Stimulated activated naive B cell treated with anti-CD40 and anti-IgM and Interleukin-4, amounts not matched to agents 10 μg/mL and 1 μg/mL and 100 μg/mL, for 72 hours (primary cell): ENCODE measurements at regions not wholly inside any gene's neighbourhood (a gene's known extent, or its start where the extent isn't known, plus 50 kb on each side); places are given as distances from the start of the nearest gene placed in this dataset.
"Not testable (repeated sequence)": the region's sequence is repeated elsewhere in the genome, so short reads cannot be mapped to it uniquely, and the experiment has no call there.

Experiments used
- ATAC-seq, 2 donors: fragments of 150-1000 bp; cut with Tn5 transposase; replicated peaks; 2 replicates each; pipeline ENCODE4 v1.10.0; 2021; ENCODE audit warnings: moderate library complexity in 1 of 2
- DNase-seq: peaks from one replicate; pipeline ENCODE4 v3.0.0; 2021
- H3K27ac Mint-ChIP-seq: one replicate; pipeline ENCODE4 v1.8.0; 2022; ENCODE audit warnings: mild to moderate bottlenecking, mixed read lengths
- H3K27me3 Mint-ChIP-seq, 2 donors: one replicate each; pipeline ENCODE4 v1.8.0; 2022; ENCODE audit warnings: mixed read lengths in 2 of 2
- H3K36me3 Mint-ChIP-seq, 2 donors: one replicate each; pipeline ENCODE4 v1.8.0; 2022; ENCODE audit warnings: mixed read lengths in 2 of 2, mild to moderate bottlenecking in 1 of 2
- H3K4me1 Mint-ChIP-seq, 2 donors: one replicate each; pipeline ENCODE4 v1.8.0; 2022; ENCODE audit warnings: mixed read lengths in 2 of 2, mild to moderate bottlenecking in 1 of 2
- H3K4me3 Mint-ChIP-seq, 2 donors: one replicate each; pipeline ENCODE4 v1.8.0; 2022; ENCODE audit warnings: mild to moderate bottlenecking in 2 of 2, mixed read lengths in 2 of 2, moderate library complexity in 1 of 2
- H3K9me3 Mint-ChIP-seq, 2 donors: one replicate each; pipeline ENCODE4 v1.8.0; 2022; ENCODE audit warnings: mixed read lengths in 2 of 2, mild to moderate bottlenecking in 1 of 2

DNA sequence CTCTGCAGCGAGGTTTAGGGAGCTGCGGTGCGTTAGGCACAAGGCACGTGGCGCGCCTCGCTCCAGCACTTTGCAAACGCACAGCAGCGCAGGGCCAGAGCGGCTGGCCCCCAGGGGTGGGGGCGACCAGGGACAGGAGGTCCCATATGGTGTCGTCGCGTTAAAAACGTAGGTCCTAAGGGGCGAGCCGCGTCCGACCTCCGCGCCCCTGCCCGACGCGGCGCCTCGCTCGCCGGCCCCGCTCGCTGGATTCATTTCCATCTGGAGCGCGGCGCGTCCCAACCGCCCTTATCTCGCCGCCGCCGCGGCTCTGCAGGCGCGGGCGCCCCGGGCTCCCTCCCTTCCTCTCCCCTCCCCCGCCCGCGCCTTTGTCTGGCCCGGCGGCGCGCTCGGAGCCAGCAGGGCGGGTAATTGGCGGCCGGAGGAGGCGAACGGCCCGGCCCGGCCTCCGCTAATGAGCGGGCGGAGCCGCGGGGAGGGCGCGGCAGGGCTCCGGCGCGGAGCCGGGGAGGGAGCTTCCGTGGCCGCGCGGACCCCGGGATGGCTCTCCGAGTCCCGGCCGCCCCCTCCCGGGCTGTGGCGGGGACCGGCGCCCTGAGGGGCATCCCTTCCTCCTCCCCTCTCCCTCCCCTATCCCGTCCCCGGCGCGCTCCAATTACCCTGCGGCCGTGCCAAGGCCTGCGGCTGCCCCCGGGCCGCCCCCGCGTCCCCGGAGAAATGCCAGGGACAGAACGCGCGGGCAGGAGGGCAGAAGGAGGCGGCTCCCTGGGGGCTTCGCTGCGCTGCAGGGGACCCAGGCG lies 409.0 kb downstream of the BCOR start:
- ATAC-seq (peak; percentile 70 to 76), DNase-seq (peak; percentile 16)
- Mint-ChIP-seq H3K27ac (no peak overlapping the region), H3K36me3 (no peaks in the 10 kb centered on the region), H3K4me1 (peaks cover 0 to 1% of the 10 kb centered on the region in 2 donors), H3K27me3 (peaks cover 34 to 38% of the 10 kb centered on the region in 2 donors), H3K4me3 (peak overlapping the region; percentile 39 to 47), H3K9me3 (no peaks in the 10 kb centered on the region)

DNA sequence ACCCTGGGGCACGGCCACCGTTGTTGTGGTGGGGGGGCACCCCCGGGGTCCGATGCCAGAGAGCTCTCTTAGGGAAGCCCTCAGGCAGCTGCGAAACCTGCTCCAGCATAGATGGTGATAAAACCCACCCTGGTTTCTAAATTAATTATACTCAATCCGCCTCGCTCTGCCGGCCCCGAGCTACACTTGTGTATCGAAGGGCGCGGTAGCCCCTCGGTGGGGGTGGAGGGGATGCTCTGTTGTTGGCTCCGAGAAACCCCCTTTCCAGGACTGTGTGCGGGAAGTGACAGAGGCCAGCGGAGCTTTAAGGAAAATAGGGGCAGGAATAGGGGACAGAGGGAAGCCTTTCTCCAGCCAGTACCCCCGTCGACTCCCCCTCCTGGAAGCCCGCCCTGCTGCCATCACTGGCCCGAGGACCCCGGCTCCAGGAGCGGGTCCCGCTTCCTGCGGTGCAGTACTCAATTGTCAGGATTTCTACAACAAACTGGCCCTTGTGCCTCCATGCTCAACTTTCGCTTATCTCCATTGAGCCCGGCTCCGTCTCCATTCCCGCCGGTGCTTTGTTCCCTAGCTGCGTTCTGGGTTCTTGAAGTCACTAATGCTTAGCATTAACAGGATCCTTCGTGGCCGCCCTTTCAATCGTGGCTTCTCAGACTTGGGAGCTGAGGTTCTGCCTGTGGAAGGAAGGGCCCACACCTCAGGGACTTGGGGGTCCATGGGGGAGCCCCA lies 408.2 kb downstream of the BCOR start:
- Mint-ChIP-seq H3K9me3 (no peaks in the 10 kb centered on the region), H3K4me1 (peaks cover 0 to 1% of the 10 kb centered on the region in 2 donors), H3K36me3 (no peaks in the 10 kb centered on the region), H3K4me3 (peak overlapping the region in 1 of 2 donors; percentile 47), H3K27ac (no peak overlapping the region), H3K27me3 (peaks cover 34 to 43% of the 10 kb centered on the region in 2 donors)
- DNase-seq, result no peak
- ATAC-seq, result peak in 1 of 2 donors; percentile 39

DNA sequence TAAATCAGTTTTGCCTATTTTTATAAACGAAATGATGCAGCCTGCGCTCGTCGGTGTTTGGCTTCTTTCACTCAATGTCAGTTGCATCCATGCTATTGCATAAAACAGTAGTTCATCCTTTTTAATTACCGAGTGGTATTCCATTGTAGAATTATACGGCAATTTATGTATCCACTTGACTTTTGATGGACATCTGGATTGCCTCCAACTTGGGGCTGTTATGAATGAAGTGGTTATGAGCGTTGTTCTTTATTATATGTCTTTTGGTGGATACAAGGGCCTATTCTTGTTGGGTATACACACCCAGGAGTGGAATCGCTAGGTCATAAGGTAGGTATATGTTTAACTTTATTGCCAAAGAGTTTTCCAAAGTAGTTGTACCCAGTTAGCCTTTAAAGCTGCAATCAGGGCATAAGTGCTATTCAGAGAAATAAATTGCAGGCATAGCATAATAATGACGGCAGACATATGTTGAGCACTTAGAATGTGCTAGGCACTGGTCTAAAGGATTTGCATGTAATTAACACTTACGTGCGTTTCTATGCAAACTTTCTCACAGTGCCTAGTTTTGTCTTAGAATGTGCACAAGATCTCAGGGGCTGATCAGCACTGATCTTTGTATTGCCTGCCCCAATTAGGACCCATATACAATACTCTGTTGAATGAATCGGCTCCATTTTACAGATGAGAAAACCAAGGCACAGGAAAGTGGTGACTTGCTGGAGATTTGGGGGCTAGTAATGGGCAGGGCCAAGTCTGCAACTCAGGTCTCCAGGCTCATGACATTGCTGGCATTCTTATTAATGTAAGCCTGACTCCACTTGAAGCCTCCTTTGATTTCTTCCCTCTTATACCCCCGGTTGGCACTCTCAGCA lies 407.0 kb downstream of the BCOR start:
- no peak for DNase-seq
- no peak overlapping the region for H3K4me3 Mint-ChIP-seq
- H3K36me3 Mint-ChIP-seq, result no peaks in the 10 kb centered on the region
- peaks cover 3 to 4% of the 10 kb centered on the region in 2 donors for H3K9me3 Mint-ChIP-seq
- peaks cover 37 to 38% of the 10 kb centered on the region in 2 donors for H3K27me3 Mint-ChIP-seq
- no peak overlapping the region for H3K27ac Mint-ChIP-seq
- H3K4me1 Mint-ChIP-seq, result peaks cover 0 to 1% of the 10 kb centered on the region in 2 donors
- ATAC-seq, result no peak

DNA sequence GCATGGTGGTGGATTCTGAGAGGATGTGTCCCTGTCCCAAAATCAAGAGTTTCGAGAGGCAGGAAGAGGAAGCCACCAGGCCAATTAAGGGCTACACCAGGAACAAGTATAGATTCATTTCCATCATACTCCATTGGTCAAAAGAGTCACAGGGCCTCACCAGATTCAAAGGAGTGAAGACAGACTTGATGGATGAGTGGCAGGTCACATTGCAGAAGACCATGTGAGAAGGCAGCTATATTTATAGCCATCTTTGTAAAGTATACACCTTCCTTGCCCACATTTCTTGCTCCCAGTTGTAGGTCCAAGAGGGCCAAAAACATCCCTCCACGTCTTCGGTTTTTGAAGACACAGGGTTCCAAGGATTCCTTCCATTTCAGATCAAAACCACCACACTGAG lies 406.0 kb downstream of the BCOR start:
- peaks cover 5% of the 10 kb centered on the region in 2 donors for H3K9me3 Mint-ChIP-seq
- peaks cover 28 to 29% of the 10 kb centered on the region in 2 donors for H3K27me3 Mint-ChIP-seq
- no peak overlapping the region for H3K4me3 Mint-ChIP-seq
- ATAC-seq, result no peak
- H3K4me1 Mint-ChIP-seq, result no peaks in the 10 kb centered on the region
- DNase-seq, result no peak
- H3K36me3 Mint-ChIP-seq, result no peaks in the 10 kb centered on the region
- H3K27ac Mint-ChIP-seq, result no peak overlapping the region

DNA sequence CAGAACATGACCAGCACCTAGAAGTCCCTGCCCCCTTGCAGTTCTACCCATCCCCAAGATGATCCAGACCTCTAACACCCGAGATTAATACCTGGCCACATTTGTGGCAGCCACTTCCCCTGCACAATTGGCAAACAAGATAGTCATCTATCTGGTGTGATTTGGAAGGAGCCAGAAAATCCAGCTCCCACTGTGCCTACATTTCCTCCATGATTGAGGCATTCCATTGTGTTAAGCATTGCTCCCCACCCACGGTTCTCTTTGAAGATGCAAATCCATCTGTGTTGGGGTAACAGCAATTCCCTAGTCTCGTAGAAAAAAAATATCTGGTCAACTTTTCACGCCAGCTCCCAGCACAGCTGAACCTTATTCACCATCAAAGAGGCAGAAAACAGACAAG lies 405.0 kb downstream of the BCOR start:
- no peak for DNase-seq
- Mint-ChIP-seq H3K27ac (no peak overlapping the region), H3K27me3 (peaks cover 27% of the 10 kb centered on the region in 2 donors), H3K9me3 (peaks cover 5 to 9% of the 10 kb centered on the region in 2 donors), H3K4me1 (no peaks in the 10 kb centered on the region), H3K4me3 (no peak overlapping the region), H3K36me3 (no peaks in the 10 kb centered on the region)
- no peak for ATAC-seq

DNA sequence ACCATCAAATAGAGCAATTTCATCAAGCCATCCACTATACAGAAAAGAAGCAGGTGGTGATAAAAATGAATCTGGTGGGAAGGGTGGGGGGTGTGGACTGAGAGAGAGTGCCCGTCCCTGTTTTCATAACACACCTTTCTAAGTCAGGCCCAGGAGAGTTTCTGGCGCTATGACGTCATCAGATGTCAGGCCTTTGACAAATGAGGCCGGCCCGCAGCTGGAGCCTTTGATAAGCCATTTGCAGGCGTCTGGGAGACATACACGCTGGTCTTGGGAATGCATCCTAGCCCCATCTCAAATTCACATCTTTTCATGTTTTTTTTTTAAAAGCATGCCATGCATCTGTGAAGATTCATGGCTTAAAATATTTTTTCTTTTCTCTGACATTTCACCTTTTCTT lies 404.5 kb downstream of the BCOR start:
- peaks cover 5 to 9% of the 10 kb centered on the region in 2 donors for H3K9me3 Mint-ChIP-seq
- H3K36me3 Mint-ChIP-seq, result no peaks in the 10 kb centered on the region
- ATAC-seq (no peak), DNase-seq (no peak)
- H3K27me3 Mint-ChIP-seq, result peaks cover 27% of the 10 kb centered on the region in 2 donors
- H3K4me1 Mint-ChIP-seq, result no peaks in the 10 kb centered on the region
- no peak overlapping the region for H3K4me3 Mint-ChIP-seq
- no peak overlapping the region for H3K27ac Mint-ChIP-seq

DNA sequence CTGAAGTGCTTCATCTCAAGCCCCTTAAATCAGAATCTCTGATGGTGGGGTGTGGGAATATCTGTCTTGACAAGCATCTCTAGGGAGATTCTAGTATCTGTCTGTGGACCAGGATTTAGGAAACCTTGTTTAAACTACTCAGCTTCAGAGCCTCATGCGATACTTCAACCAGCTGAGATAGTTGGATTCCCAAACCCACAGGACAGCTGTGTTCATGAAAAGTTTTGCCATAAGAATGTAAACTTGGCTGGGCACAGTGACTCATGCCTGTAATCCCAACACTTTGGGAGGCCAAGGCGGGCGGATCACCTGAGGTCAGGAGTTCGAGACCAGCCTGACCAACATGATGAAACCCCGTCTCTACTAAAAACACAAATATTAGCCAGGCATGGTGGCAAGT lies 395.1 kb downstream of the BCOR start:
- H3K4me3 Mint-ChIP-seq, H3K27ac Mint-ChIP-seq, H3K36me3 Mint-ChIP-seq, H3K4me1 Mint-ChIP-seq, ATAC-seq, H3K9me3 Mint-ChIP-seq, DNase-seq: not testable (repeated sequence)
- H3K27me3 Mint-ChIP-seq, result peaks cover 0 to 16% of the 10 kb centered on the region in 2 donors

DNA sequence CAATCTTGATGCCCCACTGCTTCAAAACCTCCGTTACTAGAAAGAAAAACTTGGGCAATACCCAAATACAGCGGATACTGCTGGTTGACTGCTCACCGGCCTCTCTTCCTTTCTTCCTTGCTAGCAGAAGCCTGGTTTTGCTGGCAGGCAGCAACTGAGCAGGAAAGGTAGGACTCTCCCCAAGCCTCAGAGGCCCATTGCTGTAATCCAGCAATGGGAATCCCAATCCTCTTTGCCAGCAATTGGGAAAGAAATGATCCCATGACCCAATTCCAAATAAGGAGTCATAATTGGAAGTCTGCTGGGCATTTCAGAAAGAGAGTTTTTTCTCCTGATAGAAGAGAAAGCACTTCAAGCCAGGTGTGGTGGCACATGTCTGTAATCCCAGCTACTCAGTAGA lies 394.5 kb downstream of the BCOR start:
- no peaks in the 10 kb centered on the region for H3K4me1 Mint-ChIP-seq
- H3K9me3 Mint-ChIP-seq, result peaks cover 0 to 1% of the 10 kb centered on the region in 2 donors
- no peak overlapping the region for H3K27ac Mint-ChIP-seq
- no peak for DNase-seq
- H3K27me3 Mint-ChIP-seq, result peaks cover 0 to 16% of the 10 kb centered on the region in 2 donors
- H3K36me3 Mint-ChIP-seq, result no peaks in the 10 kb centered on the region
- no peak for ATAC-seq
- no peak overlapping the region for H3K4me3 Mint-ChIP-seq

- no peak for ATAC-seq
- Mint-ChIP-seq H3K27me3 (peaks cover 0 to 14% of the 10 kb centered on the region in 2 donors), H3K4me1 (no peaks in the 10 kb centered on the region), H3K27ac (no peak overlapping the region), H3K4me3 (no peak overlapping the region), H3K9me3 (no peaks in the 10 kb centered on the region), H3K36me3 (no peaks in the 10 kb centered on the region)
- DNase-seq, result no peak
Measured at GRCh38 chrX:39704590-39704989, 393.2 kb downstream of the BCOR start.

DNA sequence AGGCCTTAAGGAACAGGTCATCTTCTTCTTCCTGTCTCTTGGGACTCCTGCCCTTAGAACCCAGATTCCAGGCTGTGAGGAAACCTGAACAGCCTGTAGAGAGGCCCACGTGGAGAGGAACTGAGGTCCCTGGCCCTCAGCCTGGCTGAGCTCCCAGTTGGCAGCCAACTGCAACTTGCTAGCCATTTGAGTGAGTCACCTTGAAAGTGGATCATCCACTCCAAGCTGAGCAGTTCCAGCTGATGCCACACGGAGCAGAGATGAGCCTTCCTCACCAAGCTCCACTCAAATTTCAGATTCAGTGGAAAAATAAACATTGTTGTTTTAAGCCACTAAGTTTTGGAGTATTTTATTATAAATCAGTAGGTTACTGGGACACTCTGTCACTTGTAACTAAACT lies 392.5 kb downstream of the BCOR start:
- Mint-ChIP-seq H3K27me3 (peaks cover 0 to 8% of the 10 kb centered on the region in 2 donors), H3K4me1 (no peaks in the 10 kb centered on the region), H3K4me3 (no peak overlapping the region), H3K9me3 (no peaks in the 10 kb centered on the region), H3K27ac (no peak overlapping the region), H3K36me3 (no peaks in the 10 kb centered on the region)
- no peak for DNase-seq
- peak in 1 of 2 donors; percentile 56 for ATAC-seq

GRCh38 chrX:39709364-39709763 lies 388.4 kb downstream of the BCOR start:
- ATAC-seq (no peak), DNase-seq (no peak)
- Mint-ChIP-seq H3K9me3 (no peaks in the 10 kb centered on the region), H3K36me3 (no peaks in the 10 kb centered on the region), H3K27ac (no peak overlapping the region), H3K4me1 (no peaks in the 10 kb centered on the region), H3K4me3 (no peak overlapping the region), H3K27me3 (peaks cover 0 to 7% of the 10 kb centered on the region in 2 donors)

DNA sequence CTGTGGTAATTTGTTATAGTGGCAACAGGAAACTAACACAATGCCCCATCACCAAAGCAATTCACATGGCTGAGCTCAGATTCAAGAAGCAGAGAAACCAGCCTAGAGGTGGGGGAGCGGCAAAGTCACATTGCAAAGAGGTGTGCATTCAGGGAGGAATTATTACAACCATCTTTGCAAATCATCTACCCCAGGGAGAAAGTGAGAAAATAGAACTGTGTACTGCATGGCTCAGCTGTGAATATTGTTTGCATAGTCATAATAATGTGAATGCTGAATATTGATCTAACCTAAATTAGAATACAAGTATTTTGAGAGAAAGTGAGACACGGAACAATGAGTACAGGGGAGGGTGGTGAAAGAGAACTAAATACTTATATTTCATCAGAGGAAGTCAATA lies 387.9 kb downstream of the BCOR start:
- H3K4me3 Mint-ChIP-seq, result no peak overlapping the region
- no peaks in the 10 kb centered on the region for H3K36me3 Mint-ChIP-seq
- no peaks in the 10 kb centered on the region for H3K4me1 Mint-ChIP-seq
- DNase-seq (no peak), ATAC-seq (no peak)
- no peak overlapping the region for H3K27ac Mint-ChIP-seq
- peaks cover 0 to 7% of the 10 kb centered on the region in 2 donors for H3K27me3 Mint-ChIP-seq
- no peaks in the 10 kb centered on the region for H3K9me3 Mint-ChIP-seq

DNA sequence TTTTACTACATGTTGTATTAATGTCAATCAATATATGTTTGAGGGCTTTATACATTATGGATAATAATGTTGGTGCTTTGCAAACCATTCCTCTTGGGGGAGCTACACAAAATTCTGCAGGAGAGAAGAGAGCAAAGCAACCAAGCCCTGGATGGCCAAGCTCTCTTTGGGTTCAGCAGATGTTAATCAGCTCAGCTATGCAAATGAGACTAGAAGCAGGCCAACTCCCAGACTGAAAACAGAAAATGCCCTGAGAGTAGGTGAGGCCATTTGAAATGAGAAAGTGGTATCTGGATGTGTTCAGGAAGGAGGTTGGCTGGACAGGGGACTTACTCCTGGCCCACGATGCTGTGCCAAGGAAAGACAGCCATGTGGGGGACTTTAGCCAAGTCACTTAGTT lies 387.0 kb downstream of the BCOR start:
- Mint-ChIP-seq H3K4me1 (no peaks in the 10 kb centered on the region), H3K36me3 (no peaks in the 10 kb centered on the region), H3K4me3 (no peak overlapping the region), H3K9me3 (no peaks in the 10 kb centered on the region), H3K27me3 (peaks cover 0 to 3% of the 10 kb centered on the region in 2 donors), H3K27ac (no peak overlapping the region)
- ATAC-seq, result no peak
- DNase-seq, result no peak

GRCh38 chrX:39714471-39714870 lies 383.3 kb downstream of the BCOR start:
- Mint-ChIP-seq H3K9me3 (no peaks in the 10 kb centered on the region), H3K4me1 (no peaks in the 10 kb centered on the region), H3K4me3 (no peak overlapping the region), H3K36me3 (no peaks in the 10 kb centered on the region), H3K27ac (no peak overlapping the region), H3K27me3 (peaks cover 0 to 5% of the 10 kb centered on the region in 2 donors)
- ATAC-seq (no peak), DNase-seq (no peak)
